Smooth muscle cell (in vitro differentiated cells): ENCODE measurements at regions not wholly inside any gene's neighbourhood (a gene's known extent, or its start where the extent isn't known, plus 50 kb on each side); places are given as distances from the start of the nearest gene placed in this dataset.
A peak's percentile ranks its signal among the peaks of the same experiment; 100 is the strongest.

ENCODE experiments used
- DNase-seq: peaks from one replicate; lab custom pipeline; 2025; ENCODE audit not compliant: unreplicated experiment; lab: John Stamatoyannopoulos, UW
- H2AFZ ChIP-seq: fragments of 200-600 bp; sonication (generic); 2 replicates; pipeline ENCODE4 v1.6.0; 2016; ENCODE audit warnings: antibody characterized with exemption, low read depth, mild to moderate bottlenecking
- H3F3A ChIP-seq: fragments of 200-600 bp; sonication (generic); 2 replicates; pipeline ENCODE4 v1.6.0; 2017; ENCODE audit warnings: antibody characterized with exemption, low read depth
- H3K27ac ChIP-seq: fragments of 200-600 bp; sonication (generic); 2 replicates; pipeline ENCODE4 v1.5.1; 2016; ENCODE audit warnings: low read depth, mild to moderate bottlenecking
- H3K27me3 ChIP-seq: fragments of 200-600 bp; sonication (generic); 2 replicates; pipeline ENCODE4 v1.6.1; 2016; ENCODE audit warnings: low read depth, mild to moderate bottlenecking
- H3K36me3 ChIP-seq: fragments of 200-600 bp; sonication (generic); 2 replicates; pipeline ENCODE4 v1.5.1; 2016; ENCODE audit warnings: low read depth
- H3K4me1 ChIP-seq: fragments of 200-600 bp; sonication (generic); 2 replicates; pipeline ENCODE4 v1.5.1; 2016; ENCODE audit warnings: low read depth
- H3K4me2 ChIP-seq: fragments of 200-600 bp; sonication (generic); 2 replicates; pipeline ENCODE4 v1.6.0; 2016; ENCODE audit warnings: mild to moderate bottlenecking
- H3K4me3 ChIP-seq: fragments of 200-600 bp; sonication (generic); 2 replicates; pipeline ENCODE4 v1.5.1; 2016; ENCODE audit warnings: mild to moderate bottlenecking
- H3K79me2 ChIP-seq: fragments of 200-600 bp; sonication (generic); 2 replicates; pipeline ENCODE4 v1.6.0; 2016; ENCODE audit warnings: low read depth, mild to moderate bottlenecking
- H3K9ac ChIP-seq: fragments of 200-600 bp; sonication (generic); 2 replicates; pipeline ENCODE4 v1.6.0; 2016; ENCODE audit warnings: low read depth
- H3K9me3 ChIP-seq: fragments of 200-600 bp; sonication (generic); replicated peaks from 2 replicates; pipeline ENCODE4 v1.5.1; 2016; ENCODE audit warnings: low read depth
- H4K20me1 ChIP-seq: fragments of 200-600 bp; sonication (generic); 2 replicates; pipeline ENCODE4 v1.6.0; 2016; ENCODE audit warnings: low read depth
- WGBS: methylation state at CpG from one replicate; pipeline ENCODE4 v1.1.7; 2016; ENCODE audit warnings: low lambda C conversion rate; 5-methylcytosine and 5-hydroxymethylcytosine counted together
- TF ChIP-seq, protein P1 (sequence below): fragments of 200-600 bp; sonication (generic); IDR thresholded peaks from 2 replicates; pipeline ENCODE4 v1.5.1; 2017; ENCODE audit warnings: borderline replicate concordance, mild to moderate bottlenecking, antibody characterized with exemption; ENCODE audit not compliant: insufficient read depth, poor library complexity, severe bottlenecking

DNA sequence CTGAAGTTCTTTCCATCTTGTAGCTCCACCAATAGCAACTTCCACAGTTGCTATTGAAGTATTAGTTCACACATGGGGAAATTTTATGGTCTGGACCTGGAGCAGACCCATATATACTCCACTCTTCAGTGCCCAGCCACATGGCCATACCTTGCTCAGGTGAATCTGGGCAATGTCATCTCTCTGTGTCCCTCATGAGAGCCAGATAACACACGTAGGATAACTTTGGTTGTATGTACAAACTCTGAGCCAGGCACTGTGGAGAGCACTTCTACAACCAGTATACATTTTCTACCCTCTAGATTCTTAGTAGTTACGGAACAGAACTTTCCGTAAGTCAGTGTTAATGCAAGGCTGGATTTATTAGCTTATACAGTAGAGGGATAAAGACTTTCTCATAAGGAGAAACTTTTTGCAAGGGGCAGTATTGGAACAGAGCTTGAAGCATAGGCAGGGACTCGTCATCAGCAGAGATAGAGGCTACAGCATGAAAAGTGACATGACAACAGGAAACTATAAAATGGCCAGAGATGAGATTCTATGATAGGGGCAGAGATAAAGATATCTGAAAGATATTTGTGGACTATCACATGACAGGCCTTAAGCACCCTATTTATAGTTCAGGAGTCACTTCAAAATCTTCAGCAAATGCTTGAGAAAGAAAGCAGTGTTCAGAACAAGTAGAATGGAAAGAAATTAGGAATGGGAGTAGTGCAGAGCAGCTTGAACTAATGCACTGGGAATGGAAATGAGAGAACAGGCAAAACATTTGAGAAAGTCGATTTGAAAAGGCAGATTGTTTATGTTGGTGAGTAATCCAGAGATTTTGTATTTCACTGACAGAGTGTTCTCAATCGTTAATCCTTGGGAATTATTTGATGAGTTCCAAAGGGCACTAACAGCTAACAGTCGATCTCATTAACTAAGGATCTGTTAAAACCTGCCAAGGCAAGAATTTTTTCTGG, 481.8 kb downstream of the USP25 start:
- Histone ChIP-seq H4K20me1 (no peaks in the 10 kb centered on the region), H3K36me3 (no peaks in the 10 kb centered on the region), H3K79me2 (no peaks in the 10 kb centered on the region), H3K4me1 (no peaks in the 10 kb centered on the region), H3K4me3 (peak overlapping the region; percentile 19), H3F3A (no peaks in the 10 kb centered on the region), H3K4me2 (peak overlapping the region; percentile 32), H3K27me3 (no peaks in the 10 kb centered on the region), H2AFZ (peak overlapping the region; percentile 64), H3K9me3 (no peaks in the 10 kb centered on the region), H3K27ac (peak overlapping the region; percentile 2), H3K9ac (no peak overlapping the region)
- WGBS, result 27% methylated on average over 7 of the region's 7 CpGs
- TF ChIP-seq, protein P1, sequence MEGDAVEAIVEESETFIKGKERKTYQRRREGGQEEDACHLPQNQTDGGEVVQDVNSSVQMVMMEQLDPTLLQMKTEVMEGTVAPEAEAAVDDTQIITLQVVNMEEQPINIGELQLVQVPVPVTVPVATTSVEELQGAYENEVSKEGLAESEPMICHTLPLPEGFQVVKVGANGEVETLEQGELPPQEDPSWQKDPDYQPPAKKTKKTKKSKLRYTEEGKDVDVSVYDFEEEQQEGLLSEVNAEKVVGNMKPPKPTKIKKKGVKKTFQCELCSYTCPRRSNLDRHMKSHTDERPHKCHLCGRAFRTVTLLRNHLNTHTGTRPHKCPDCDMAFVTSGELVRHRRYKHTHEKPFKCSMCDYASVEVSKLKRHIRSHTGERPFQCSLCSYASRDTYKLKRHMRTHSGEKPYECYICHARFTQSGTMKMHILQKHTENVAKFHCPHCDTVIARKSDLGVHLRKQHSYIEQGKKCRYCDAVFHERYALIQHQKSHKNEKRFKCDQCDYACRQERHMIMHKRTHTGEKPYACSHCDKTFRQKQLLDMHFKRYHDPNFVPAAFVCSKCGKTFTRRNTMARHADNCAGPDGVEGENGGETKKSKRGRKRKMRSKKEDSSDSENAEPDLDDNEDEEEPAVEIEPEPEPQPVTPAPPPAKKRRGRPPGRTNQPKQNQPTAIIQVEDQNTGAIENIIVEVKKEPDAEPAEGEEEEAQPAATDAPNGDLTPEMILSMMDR, result no peak
- DNase-seq, result no peak

DNA sequence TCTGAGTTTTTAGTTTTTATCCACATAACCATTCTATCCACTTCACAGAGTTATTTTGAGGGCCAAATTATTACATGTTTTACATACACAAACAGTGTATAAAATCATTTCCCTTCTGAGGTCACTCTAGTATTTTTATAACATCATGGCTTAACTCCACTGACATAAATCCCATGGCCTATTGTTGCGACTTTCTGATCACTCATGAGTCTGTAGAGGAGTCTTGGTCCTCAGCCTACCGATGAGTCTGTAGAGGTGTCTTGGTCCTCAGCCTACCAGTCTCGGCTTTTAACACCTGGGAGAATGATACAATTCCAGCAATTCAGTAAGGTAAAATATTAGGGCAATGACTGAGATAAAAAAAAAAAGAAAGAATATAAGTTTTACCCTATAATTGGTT, 483.7 kb downstream of the USP25 start:
- Histone ChIP-seq H3K9me3 (no peaks in the 10 kb centered on the region), H3K79me2 (no peaks in the 10 kb centered on the region), H3K27ac (no peak overlapping the region), H3K4me1 (no peaks in the 10 kb centered on the region), H3F3A (no peaks in the 10 kb centered on the region), H3K27me3 (no peaks in the 10 kb centered on the region), H3K4me3 (no peak overlapping the region), H2AFZ (no peak overlapping the region), H4K20me1 (no peaks in the 10 kb centered on the region), H3K9ac (no peak overlapping the region), H3K4me2 (no peak overlapping the region), H3K36me3 (no peaks in the 10 kb centered on the region)
- DNase-seq, result no peak
- WGBS, result 97% methylated on average over 3 of the region's 3 CpGs
- TF ChIP-seq, protein P1, result no peak

DNA sequence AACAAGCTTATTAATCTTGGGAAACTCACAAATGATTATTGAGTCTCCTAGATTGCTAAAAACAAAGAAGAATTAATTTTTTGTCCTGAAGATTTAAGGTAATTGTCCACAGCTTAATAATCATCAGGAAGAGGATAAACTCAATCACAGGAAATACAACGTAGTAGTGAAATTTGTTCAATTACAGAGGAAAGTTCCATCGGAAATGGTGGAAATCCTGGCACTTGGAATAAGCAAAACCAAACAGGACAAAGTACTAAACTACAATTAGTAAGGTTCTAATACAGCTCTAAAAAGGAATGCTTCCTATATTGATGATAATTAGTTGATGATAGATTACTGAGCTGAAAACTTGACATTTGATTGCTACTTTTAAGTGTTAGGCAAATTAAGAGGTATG, 485.4 kb downstream of the USP25 start:
- WGBS, result 87% methylated on average over 2 of the region's 2 CpGs
- DNase-seq, result no peak
- H2AFZ ChIP-seq, result no peak overlapping the region
- no peak overlapping the region for H3K4me2 ChIP-seq
- H3F3A ChIP-seq, result no peaks in the 10 kb centered on the region
- no peaks in the 10 kb centered on the region for H3K4me1 ChIP-seq
- H3K27me3 ChIP-seq, result no peaks in the 10 kb centered on the region
- H3K36me3 ChIP-seq, result no peaks in the 10 kb centered on the region
- no peak overlapping the region for H3K9ac ChIP-seq
- no peak overlapping the region for H3K4me3 ChIP-seq
- no peak overlapping the region for H3K27ac ChIP-seq
- TF ChIP-seq, protein P1, result no peak
- H4K20me1 ChIP-seq, result no peaks in the 10 kb centered on the region
- H3K79me2 ChIP-seq, result no peaks in the 10 kb centered on the region
- H3K9me3 ChIP-seq, result no peaks in the 10 kb centered on the region

DNA sequence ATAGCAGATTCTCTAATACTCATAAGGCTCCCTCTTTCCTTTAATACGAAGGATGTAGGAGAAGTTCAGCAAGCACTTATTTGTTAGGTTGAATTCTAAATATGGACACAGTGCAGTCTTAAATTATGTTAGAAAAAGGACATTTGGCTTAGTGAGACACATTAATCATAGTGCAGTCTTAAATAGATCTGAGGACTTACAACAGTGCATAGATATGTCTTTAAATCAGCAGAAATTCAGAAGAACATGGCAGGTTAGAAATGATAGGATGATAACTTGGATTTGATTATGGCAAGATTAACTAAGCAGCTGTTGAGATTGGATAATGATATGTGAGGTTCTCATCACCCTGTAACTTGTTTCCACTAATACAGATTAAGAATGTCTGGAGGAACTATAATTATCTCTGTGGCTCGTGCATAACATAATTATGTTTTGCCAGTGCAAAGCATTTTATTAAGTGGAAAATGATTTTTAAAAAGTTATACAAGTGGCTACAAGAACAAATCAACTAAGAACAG, 485.9 kb downstream of the USP25 start:
- Histone ChIP-seq H2AFZ (no peak overlapping the region), H4K20me1 (no peaks in the 10 kb centered on the region), H3K36me3 (no peaks in the 10 kb centered on the region), H3K27me3 (no peaks in the 10 kb centered on the region), H3K4me1 (no peaks in the 10 kb centered on the region), H3K4me2 (no peak overlapping the region), H3K27ac (no peak overlapping the region), H3K79me2 (no peaks in the 10 kb centered on the region), H3K9me3 (no peaks in the 10 kb centered on the region), H3K4me3 (no peak overlapping the region), H3K9ac (no peak overlapping the region), H3F3A (no peaks in the 10 kb centered on the region)
- no peak for DNase-seq
- 46% methylated on average over 2 of the region's 2 CpGs for WGBS
- TF ChIP-seq, protein P1, result no peak
